Activated T-cell treated with anti-CD3 and anti-CD28 coated beads for 4 hours (primary cell): ENCODE measurements at regions not wholly inside any gene's neighbourhood (a gene's known extent, or its start where the extent isn't known, plus 50 kb on each side); places are given as distances from the start of the nearest gene placed in this dataset.

Source experiments
- DNase-seq: peaks from one replicate; pipeline ENCODE4 v3.0.0-alpha.2; 2020

DNA sequence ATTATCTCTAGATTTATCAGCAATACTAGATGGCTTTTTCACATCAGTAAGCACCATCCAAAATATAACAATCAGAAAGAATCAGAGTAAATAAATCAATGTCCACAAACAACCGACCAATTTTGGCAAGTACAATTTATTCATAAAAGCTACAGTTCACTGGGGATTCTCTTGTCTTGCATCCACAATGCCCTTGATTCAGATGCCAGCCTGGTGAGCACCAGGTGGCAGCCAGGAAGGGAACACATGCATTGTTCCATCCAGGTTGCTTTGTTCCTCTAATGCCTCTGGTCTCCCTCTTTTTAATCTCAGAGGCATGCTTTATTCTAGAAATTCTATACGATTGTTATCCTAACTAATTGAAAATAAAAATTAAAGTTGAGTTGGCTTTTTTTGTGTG lies 242.1 kb upstream of the KIRREL3 start:
- DNase-seq = no peak

DNA sequence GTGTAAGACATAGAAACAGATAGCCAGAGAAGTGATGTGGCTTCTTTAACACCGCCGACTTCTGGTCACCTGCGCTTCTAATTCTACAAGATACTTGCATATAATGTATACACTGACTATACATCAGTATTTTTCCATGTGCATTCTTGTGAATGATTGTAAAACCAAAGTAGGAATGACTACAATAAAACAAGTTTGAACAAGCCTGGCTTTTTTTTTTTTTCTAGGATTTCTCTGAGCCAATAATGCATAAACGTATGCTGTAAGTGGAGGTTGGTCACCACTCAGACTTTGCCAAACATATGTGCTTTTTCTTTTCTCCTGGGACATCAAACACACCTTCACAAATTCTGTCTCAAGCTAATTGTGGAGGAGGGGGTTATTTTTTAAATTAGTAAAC lies 237.8 kb upstream of the KIRREL3 start:
- no peak for DNase-seq

GRCh38 chr11:127236776-127237175 lies 236.2 kb upstream of the KIRREL3 start:
- no peak for DNase-seq

DNA sequence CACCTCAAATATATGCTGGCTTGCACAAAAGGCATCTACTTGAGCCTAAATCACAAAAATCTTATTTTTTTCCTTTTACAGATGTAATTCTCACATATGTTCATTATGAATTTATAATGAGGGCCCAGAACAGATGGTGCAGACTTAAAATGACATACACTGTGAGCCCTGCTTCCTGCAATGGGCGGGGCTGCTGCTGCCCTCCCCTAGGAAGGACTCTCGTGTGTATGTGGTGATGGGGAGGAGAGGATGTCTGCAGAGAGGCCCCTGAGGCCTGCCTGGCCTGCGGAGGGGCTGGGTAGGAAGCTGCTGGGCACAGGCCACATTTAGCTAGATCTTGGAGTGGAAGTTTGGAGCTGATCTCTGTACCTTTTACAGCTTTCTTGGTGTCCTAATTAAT lies 233.4 kb upstream of the KIRREL3 start:
- DNase-seq = no peak

DNA sequence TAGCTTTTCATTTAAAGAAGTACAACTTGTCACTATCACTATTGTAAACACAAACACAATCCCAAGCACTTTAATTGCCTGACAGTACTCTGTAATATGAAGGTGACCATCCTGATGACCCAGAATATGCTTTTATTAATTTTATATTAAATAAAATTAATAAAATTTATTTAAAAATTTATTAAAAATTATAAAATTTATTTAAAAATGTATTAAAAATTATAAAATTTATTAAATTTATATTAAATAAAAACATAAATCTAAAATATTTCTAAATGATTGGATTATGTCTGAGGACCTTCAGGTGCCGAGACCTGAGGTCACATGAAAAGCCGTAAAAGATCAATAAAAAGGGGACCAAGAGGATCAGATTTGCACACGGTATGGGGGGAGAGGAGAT lies 229.8 kb upstream of the KIRREL3 start:
- DNase-seq = no peak

DNA sequence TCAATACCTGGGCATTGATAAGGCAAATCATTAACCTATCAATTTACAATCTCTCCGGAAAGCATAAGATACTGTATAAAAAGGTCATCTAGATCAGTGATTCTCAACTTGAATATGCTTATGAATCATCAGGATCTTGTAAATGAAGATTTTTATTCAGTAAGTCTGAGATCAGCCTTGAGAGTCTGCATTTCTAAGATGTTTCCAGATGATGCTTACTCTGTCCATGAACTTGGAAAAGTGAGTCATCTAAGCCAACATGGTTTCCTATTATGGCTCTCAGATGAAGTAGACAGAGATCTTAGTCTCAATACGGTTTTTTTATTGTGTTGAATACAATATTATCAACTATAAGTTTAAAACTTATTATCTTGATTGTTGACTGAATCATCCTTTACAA lies 226.4 kb upstream of the KIRREL3 start:
- no peak for DNase-seq

DNA sequence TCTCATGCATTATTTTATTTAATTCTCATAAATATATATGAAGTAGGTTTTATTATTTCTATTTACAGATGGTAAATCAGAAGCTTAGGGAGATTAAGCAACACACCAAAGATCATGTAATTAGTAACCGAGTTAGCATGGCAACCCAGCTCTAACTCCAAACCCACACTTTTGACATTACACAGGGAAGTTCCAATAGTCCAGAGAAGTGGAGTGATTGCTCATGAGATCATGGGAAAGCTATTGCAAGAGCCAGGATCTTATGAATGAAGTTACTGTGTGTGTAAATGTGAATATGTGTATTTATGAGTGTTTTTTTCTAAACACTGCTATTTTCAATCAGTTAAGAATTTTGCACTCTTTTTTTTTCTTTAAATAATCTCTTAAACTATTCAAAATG lies 225.8 kb upstream of the KIRREL3 start:
- DNase-seq = no peak

DNA sequence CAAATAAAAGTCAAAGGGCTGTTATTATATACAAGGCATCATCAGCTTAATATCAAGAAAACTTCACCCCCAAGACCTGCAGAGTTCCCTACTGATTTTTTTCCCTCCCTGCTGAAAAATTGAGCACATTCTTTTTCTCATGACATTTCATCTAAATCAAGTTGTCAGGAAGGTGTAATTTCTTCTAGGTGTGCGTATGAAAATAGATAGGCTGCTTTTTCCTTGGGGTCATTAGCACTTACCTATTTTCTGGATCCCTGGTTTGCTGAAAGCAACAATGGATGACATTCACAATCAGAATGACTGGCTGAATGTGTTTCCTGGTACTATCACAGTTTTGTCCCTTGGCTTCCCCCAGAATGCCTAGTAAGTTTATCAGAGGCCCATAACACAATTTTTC lies 225.0 kb upstream of the KIRREL3 start:
- no peak for DNase-seq

- DNase-seq = no peak
These were observed 223.7 kb upstream of the KIRREL3 start for GRCh38 chr11:127224276-127224675.

DNA sequence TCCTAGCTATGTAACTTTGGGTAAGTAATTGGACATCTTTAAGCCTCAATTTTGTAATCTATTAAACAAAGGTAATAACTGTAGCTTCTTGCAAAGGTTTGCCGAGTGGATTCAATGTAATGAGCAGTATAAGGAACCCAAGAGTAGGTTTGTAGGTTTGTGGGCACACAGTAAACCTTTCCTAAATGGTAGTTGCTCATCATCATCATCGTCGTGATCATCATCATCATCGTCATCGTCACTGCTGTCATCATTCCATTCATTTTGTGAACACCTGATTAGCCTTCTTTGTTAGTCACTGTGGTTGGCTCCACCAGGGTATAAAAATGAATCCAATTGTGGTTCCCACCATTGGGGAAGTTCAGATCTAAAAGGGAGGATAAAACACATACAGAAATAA lies 223.1 kb upstream of the KIRREL3 start:
- DNase-seq = no peak

DNA sequence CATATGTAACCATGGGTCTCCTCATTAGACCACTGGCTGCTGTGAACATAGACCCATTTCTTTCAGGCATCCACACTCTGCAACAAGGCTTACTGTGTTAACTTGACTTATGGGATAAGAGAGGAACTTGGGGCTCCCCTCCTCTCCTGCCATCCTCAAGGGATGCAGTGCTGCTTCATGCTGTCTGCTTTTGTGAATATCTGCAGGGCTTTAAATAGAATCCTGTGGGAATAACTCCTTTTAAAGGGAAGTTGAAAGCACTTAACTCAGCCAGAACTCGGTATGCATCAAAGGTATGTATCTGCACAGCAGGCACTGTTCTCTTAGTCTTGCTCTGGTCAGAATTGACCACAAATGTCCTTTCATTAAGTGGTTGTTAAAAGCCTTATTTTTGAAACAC lies 222.5 kb upstream of the KIRREL3 start:
- no peak for DNase-seq

DNA sequence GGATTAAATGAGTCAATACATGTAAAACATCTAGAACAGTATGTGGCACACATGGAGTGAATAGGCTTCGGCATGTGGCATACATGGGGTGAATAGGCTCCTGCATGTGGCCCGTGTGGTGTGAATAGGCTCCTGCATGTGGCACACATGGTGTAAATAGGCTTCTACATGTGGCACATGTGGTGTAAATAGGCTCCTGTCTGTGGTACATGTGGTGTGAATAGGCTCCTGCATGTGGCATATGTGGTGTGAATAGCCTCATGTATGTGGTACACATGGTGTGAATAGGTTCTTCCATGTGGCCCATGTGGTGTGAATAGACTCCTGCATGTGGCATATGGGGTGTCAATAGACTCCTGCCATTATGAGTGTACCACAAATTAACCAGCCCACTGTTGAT lies 219.1 kb upstream of the KIRREL3 start:
- DNase-seq = no peak

GRCh38 chr11:127218275-127218608 lies 217.7 kb upstream of the KIRREL3 start:
- DNase-seq = no peak

GRCh38 chr11:127217452-127218274 lies 217.1 kb upstream of the KIRREL3 start:
- DNase-seq = no peak

DNA sequence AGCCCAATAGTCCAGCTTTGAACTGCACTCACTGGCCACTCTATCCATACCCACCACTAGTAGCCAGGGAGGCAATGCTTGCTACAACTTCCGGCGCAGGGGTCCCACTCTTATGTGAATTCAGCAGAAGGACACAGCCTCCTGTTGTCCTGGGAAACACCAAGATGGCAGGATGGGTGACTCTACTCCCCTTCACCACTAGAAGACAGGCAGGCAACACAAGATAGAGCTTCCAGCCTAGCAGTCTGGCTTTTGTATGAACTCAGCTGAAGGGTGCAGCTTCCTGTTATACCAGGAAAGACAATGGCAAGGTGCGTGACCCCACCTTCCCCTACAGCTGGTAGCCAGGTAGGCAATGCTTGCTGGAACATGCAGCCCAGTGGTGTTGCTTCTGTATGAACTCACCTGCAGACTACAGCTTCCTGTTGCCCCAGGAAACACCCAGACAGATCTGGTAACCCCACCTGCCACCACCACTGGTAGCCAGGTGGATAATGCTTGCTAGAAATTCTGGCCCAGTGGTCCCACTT lies 205.2 kb upstream of the KIRREL3 start:
- no peak for DNase-seq

GRCh38 chr11:127203490-127203889 lies 202.9 kb upstream of the KIRREL3 start:
- no peak for DNase-seq

DNA sequence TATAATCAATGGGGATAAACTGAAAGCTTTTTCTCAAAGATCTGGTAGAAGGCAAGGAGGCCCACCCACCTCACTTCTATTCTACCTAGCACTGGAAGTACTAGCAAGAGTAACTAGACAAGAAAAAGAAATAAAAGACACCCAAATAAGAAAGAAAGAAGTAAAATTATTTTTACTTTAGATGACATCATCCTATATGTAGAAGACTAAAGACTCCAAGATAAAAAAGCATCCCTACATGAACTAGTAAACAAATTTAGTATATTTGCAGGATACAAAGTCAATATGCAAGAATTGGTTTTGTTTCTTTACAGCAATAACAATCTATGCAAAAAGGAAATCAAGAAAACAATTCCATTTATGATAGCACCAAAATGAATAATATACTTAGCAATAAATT lies 201.5 kb upstream of the KIRREL3 start:
- no peak for DNase-seq

DNA sequence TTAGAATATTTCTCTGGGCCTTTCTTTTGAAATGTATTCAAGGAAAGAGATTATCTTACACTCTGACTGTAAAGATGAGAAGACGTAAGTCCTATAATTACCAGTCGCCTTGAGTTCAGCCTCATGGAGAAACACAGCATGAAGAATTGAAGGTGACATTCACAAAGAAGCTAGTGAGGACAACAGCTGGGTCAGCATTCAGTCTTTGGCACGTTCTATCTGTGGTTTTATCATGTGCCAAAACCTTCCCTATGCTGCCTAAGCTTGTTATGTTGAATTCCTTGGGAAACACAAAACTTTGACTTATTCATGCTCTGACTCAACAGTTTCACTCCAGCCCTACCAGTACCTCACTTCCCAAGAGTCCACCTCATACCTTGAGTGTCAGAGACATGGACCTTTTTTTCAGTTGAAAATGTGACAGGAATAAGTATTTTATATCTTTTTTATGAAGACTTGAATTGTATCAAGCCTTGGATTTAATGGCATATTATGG lies 198.8 kb upstream of the KIRREL3 start:
- no peak for DNase-seq

- no peak for DNase-seq
These were observed 195.0 kb upstream of the KIRREL3 start for GRCh38 chr11:127195501-127196120.

GRCh38 chr11:127194521-127194920 lies 194.0 kb upstream of the KIRREL3 start:
- no peak for DNase-seq

GRCh38 chr11:127193950-127194349 lies 193.4 kb upstream of the KIRREL3 start:
- DNase-seq = no peak

DNA sequence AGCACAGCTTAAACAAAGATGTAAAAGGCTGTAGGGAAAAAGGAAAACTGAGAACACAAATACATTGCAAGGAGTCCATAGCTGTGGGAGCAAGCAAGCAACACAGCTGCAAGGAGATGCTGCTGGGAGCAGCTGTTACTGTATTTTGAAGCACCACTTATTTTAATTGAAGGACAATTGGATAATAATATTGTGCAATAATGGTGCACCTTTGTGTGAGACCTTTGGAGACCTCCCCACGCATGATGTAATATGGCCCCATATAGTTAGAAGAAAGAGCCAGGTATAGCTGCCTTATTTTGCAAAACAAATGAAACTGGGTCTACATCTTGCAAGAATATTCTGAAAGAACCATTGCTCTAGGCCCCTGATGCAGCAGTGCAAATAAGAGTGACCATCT lies 191.1 kb upstream of the KIRREL3 start:
- no peak for DNase-seq

GRCh38 chr11:127191261-127191660 lies 190.7 kb upstream of the KIRREL3 start:
- no peak for DNase-seq

DNA sequence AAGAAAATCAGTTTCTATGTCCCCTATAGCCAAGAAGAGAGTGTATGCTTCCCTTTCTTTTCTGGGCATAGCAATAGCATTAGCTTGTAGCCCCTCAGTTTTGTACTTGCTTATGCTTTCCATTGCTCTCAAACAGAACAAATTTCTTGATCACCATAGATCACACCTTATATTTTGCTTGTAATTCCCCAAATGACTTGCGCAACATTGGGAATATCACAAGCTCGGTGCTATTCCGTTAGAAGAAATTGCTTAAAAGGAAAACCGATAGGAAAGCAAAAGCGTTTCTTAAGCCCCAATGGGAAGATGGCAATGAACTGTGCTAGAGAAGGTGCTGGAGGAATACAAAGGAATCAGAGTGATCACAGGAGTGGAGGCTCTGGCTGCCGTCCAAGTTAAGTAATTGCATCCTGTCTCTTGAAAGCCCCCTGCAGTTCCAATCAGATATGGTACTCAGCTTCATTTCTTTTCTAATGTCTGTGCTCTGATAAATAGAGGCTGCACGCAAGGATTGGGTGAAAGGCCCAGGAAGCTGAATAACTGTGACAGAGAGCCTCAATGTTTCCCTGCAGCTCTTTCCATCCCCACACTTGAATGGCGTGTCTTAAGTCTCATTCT lies 182.1 kb upstream of the KIRREL3 start:
- no peak for DNase-seq
